GM12872 (cell line): ENCODE measurements at regions not wholly inside any gene's neighbourhood (a gene's known extent, or its start where the extent isn't known, plus 50 kb on each side); places are given as distances from the start of the nearest gene placed in this dataset.

Source experiments
- CTCF ChIP-seq: IDR thresholded peaks from 3 replicates; pipeline ENCODE4 v1.5.1; 2011; ENCODE audit warnings: low read depth, mild to moderate bottlenecking, low read length, moderate library complexity; ENCODE audit not compliant: insufficient read depth

- no peak for TF ChIP-seq CTCF
Observed at GRCh38 chr13:60721063-60721462, 324.0 kb downstream of the TDRD3 start.

DNA sequence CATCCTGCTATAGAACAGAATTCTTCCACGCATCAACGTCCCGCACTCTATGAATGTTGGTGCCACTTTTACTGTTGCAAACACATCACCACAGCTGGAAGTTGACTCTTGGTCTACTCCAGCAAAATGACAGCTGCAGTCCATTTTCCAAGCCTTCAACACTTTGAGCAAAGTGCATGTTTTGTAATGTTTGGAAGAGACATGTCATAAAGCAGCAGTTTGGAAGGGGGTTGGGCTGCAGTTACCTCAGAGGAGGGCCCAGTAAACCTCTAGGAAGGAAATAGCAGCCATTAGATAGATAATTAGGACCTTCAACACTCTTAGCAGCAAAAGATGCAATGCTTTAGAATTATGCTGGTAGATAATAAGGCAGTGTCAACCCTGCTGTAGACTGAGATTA is 323.6 kb downstream of the TDRD3 start:
- no peak for TF ChIP-seq CTCF

DNA sequence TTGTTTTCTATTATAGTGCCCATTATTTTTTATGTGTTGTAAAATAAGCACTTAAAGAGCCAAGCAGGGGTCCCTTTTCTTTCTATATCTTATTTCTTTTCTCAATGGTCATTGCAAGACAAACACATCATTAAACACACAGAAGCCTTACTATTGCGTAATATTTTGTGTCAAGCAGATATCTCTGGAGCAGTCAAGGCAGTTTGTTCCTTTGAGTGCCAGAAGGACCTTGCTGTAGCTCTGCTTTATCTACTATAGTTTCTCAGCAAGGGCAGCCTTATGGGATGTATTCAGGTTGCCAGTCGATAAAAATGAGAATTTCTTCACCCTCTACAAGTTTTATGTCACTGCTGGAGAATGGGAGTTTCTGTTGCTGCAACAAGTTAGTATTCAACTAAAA is 319.3 kb downstream of the TDRD3 start:
- no peak for TF ChIP-seq CTCF

- no peak for TF ChIP-seq CTCF
Observed at GRCh38 chr13:60707878-60708277, 310.9 kb downstream of the TDRD3 start.

DNA sequence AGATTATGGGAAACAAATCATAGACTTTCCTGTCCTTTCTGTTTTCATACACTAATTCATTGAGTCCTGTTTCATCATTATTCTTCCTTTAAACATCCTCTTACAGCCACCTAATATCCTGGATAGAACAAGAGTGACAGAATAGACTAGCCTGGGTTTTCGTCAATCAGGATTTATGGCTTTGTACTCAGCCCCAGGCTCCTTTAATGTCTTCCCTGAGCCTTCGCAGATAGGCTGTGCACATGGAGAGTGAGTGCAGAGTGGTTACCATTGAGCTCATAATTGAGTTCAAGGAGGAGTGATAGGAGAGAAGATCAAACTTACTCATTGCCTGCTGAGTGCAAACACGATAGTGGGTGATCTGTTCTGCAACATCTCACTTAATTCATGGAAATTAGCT is 304.9 kb downstream of the TDRD3 start:
- TF ChIP-seq CTCF: no peak

- TF ChIP-seq CTCF: no peak
Observed at GRCh38 chr13:60700994-60701393, 304.0 kb downstream of the TDRD3 start.

- no peak for TF ChIP-seq CTCF
Observed at GRCh38 chr13:60699636-60700035, 302.6 kb downstream of the TDRD3 start.

GRCh38 chr13:60696602-60697001 is 299.6 kb downstream of the TDRD3 start:
- no peak for TF ChIP-seq CTCF
